Neuronal stem cell (in vitro differentiated cells): ENCODE measurements at regions not wholly inside any gene's neighbourhood (a gene's known extent, or its start where the extent isn't known, plus 50 kb on each side); places are given as distances from the start of the nearest gene placed in this dataset.

Source experiments
- DNase-seq: peaks from one replicate; pipeline ENCODE4 v3.0.0-alpha.2; 2013; ENCODE audit warnings: low spot score
- H2AFZ ChIP-seq: one replicate; pipeline ENCODE4 v1.6.1; 2013; ENCODE audit warnings: mild to moderate bottlenecking, low read length, inconsistent platforms
- H2AK5ac ChIP-seq: 2 replicates; pipeline ENCODE4 v1.6.1; 2013; ENCODE audit warnings: low read depth, mild to moderate bottlenecking, inconsistent platforms, low read length, moderate library complexity, mixed read lengths
- H2BK120ac ChIP-seq: 2 replicates; pipeline ENCODE4 v1.6.1; 2013; ENCODE audit warnings: low read depth, mild to moderate bottlenecking, inconsistent platforms, low read length, moderate library complexity, mixed read lengths
- H2BK12ac ChIP-seq: one replicate; pipeline ENCODE4 v1.6.1; 2013; ENCODE audit warnings: low read length, inconsistent platforms
- H2BK15ac ChIP-seq: 2 replicates; pipeline ENCODE4 v1.6.1; 2013; ENCODE audit warnings: mild to moderate bottlenecking, low read length, inconsistent platforms, mixed read lengths
- H2BK5ac ChIP-seq: one replicate; pipeline ENCODE4 v1.6.1; 2013; ENCODE audit warnings: inconsistent platforms, mild to moderate bottlenecking, low read length, moderate library complexity
- H3K14ac ChIP-seq: one replicate; pipeline ENCODE4 v1.6.1; 2013; ENCODE audit warnings: low read length, inconsistent platforms
- H3K18ac ChIP-seq: 2 replicates; pipeline ENCODE4 v1.6.1; 2013; ENCODE audit warnings: low read length, inconsistent platforms
- H3K23ac ChIP-seq: 2 replicates; pipeline ENCODE4 v1.6.1; 2013; ENCODE audit warnings: low read depth, mild to moderate bottlenecking, mixed read lengths, low read length, inconsistent platforms; ENCODE audit not compliant: poor library complexity
- H3K27ac ChIP-seq: replicated peaks from 3 replicates; pipeline ENCODE4 v1.5.1; 2013; ENCODE audit warnings: low read length, inconsistent platforms
- H3K27me3 ChIP-seq, 3 experiments: 2 replicates each; pipeline ENCODE4 v1.6.1; 2013; ENCODE audit warnings: low read length in 3 of 3, mild to moderate bottlenecking in 2 of 3, inconsistent platforms in 1 of 3, low read depth in 1 of 3, mixed read lengths in 1 of 3, moderate library complexity in 1 of 3; ENCODE audit not compliant: control insufficient read depth in 3 of 3, insufficient read depth in 3 of 3
- H3K36me3 ChIP-seq, 2 donors: replicated peaks in 1 of 2; 2 replicates each; pipeline ENCODE4 v1.6.1; 2013; ENCODE audit warnings: low read length in 2 of 2; ENCODE audit not compliant: control insufficient read depth in 2 of 2, insufficient read depth in 2 of 2
- H3K4ac ChIP-seq: 2 replicates; pipeline ENCODE4 v1.6.1; 2013; ENCODE audit warnings: inconsistent platforms, mild to moderate bottlenecking, low read length, moderate library complexity
- H3K4me1 ChIP-seq, 2 donors: 1 replicate in 1 of 2; 2 replicates in 1 of 2; pipeline ENCODE4 v1.6.1; 2013; ENCODE audit warnings: low read length in 2 of 2, low read depth in 1 of 2; ENCODE audit not compliant: control insufficient read depth in 2 of 2, insufficient read depth in 1 of 2
- H3K4me2 ChIP-seq: one replicate; pipeline ENCODE4 v1.6.1; 2013; ENCODE audit warnings: mild to moderate bottlenecking, low read length, inconsistent platforms; ENCODE audit not compliant: insufficient read depth, poor library complexity, severe bottlenecking
- H3K4me3 ChIP-seq, 2 donors: 2 replicates each; pipeline ENCODE4 v1.5.1; 2013; ENCODE audit warnings: low read length in 2 of 2, mild to moderate bottlenecking in 2 of 2, inconsistent platforms in 1 of 2, moderate library complexity in 1 of 2
- H3K79me1 ChIP-seq: one replicate; pipeline ENCODE4 v1.6.1; 2013; ENCODE audit warnings: low read depth, mild to moderate bottlenecking, inconsistent platforms, low read length, moderate library complexity
- H3K9ac ChIP-seq: one replicate; pipeline ENCODE4 v1.6.1; 2013; ENCODE audit warnings: mild to moderate bottlenecking, low read depth, low read length, inconsistent platforms; ENCODE audit not compliant: poor library complexity
- H3K9me3 ChIP-seq, 2 donors: replicated peaks in 1 of 2; 2 replicates each; pipeline versions ENCODE3 to v1.6.1; 2013; ENCODE audit warnings: low read length in 2 of 2, mild to moderate bottlenecking in 2 of 2, inconsistent platforms in 1 of 2, low read depth in 1 of 2, mixed read lengths in 1 of 2, moderate library complexity in 1 of 2; ENCODE audit not compliant: control insufficient read depth in 2 of 2, insufficient read depth in 1 of 2
- H4K8ac ChIP-seq: one replicate; pipeline ENCODE4 v1.6.1; 2013; ENCODE audit warnings: low read depth, mild to moderate bottlenecking, inconsistent platforms, low read length, moderate library complexity
- H4K91ac ChIP-seq: one replicate; pipeline ENCODE4 v1.6.1; 2013; ENCODE audit warnings: low read length, low read depth, mild to moderate bottlenecking, inconsistent platforms; ENCODE audit not compliant: poor library complexity
- WGBS, 2 donors: extraction: QIAGEN DNeasy Blood & Tissue Kit; methylation state at CpG; one replicate each; pipeline ENCODE4 v1.1.7; 2013; ENCODE audit warnings: missing lambda C conversion rate in 2 of 2, mixed read lengths in 1 of 2; ENCODE audit not compliant: insufficient read length in 2 of 2, insufficient replicate concordance in 1 of 2; ENCODE audit errors: extremely low coverage in 2 of 2; 5-methylcytosine and 5-hydroxymethylcytosine counted together

DNA sequence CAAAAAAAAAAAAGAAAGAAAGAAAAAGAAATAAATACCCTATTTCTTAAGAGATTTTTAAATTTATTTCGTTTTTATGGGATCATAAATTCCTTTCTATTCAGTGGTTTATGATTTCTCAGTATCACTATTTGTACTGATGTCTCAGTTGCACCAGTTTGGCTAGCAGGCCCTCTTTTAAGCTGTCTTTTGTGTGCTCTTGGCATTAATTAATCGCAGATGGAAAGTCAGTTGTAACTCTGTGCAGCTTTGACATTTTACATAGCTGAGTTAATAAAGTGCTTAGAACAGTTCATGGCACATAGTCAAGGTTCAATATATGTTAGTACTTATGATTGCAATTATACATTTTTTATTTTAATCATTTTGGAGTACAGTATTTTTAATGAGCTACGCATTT is 123.7 kb upstream of the NUDT6 start:
- H2AFZ ChIP-seq: no peak overlapping the region
- H3K79me1 ChIP-seq: no peaks in the 10 kb centered on the region
- no peak overlapping the region for H3K23ac ChIP-seq
- no peak overlapping the region for H2AK5ac ChIP-seq
- H3K9me3 ChIP-seq: peaks cover 4 to 57% of the 10 kb centered on the region in 2 donors
- no peak overlapping the region for H3K27ac ChIP-seq
- H3K27me3 ChIP-seq: no peaks in the 10 kb centered on the region
- no peak overlapping the region for H3K4me3 ChIP-seq
- H3K4me1 ChIP-seq: no peaks in the 10 kb centered on the region
- no peak overlapping the region for H2BK5ac ChIP-seq
- no peak overlapping the region for H3K14ac ChIP-seq
- H3K4me2 ChIP-seq: no peak overlapping the region
- H3K9ac ChIP-seq: no peak overlapping the region
- no CpG with 5 or more reads among the region's 3 CpGs for WGBS, 2 donors
- no peak overlapping the region for H3K4ac ChIP-seq
- peaks cover 0 to 9% of the 10 kb centered on the region in 2 donors for H3K36me3 ChIP-seq
- H4K8ac ChIP-seq: no peak overlapping the region
- H2BK12ac ChIP-seq: no peak overlapping the region
- H3K18ac ChIP-seq: no peak overlapping the region
- H4K91ac ChIP-seq: no peak overlapping the region
- H2BK15ac ChIP-seq: no peak overlapping the region
- no peak overlapping the region for H2BK120ac ChIP-seq
- no peak for DNase-seq

DNA sequence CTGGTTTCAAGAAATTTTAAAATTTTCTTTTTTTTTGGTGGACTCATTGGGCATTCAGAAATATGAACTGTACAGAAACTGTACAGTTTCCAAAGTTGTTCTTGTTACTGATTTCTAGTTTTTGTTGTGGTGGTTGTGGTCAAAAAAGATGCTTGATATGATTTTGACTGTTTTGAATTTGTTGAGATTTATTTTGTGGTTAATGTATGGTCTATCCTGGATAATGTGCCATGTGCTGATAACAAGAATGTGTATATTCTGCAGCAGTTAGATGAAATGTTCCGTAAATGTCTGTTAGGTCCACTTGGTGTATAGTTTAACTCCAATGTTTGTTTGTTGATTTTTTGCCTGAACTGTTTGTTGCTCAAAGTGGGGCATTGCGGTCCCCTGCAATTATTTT is 127.6 kb upstream of the NUDT6 start:
- Histone ChIP-seq H2BK5ac (no peak overlapping the region), H2AFZ (no peak overlapping the region), H4K8ac (no peak overlapping the region), H3K9me3 (peaks cover 6 to 39% of the 10 kb centered on the region in 2 donors), H3K79me1 (no peaks in the 10 kb centered on the region), H2BK15ac (no peak overlapping the region), H2AK5ac (no peak overlapping the region), H3K27ac (no peak overlapping the region), H3K27me3 (no peaks in the 10 kb centered on the region), H3K4me1 (no peaks in the 10 kb centered on the region), H4K91ac (no peak overlapping the region), H3K4ac (no peak overlapping the region), H3K4me3 (no peak overlapping the region), H3K36me3 (peaks cover 0 to 11% of the 10 kb centered on the region in 2 donors), H3K23ac (no peak overlapping the region), H3K14ac (no peak overlapping the region), H2BK12ac (no peak overlapping the region), H3K4me2 (no peak overlapping the region), H3K9ac (no peak overlapping the region), H3K18ac (no peak overlapping the region), H2BK120ac (no peak overlapping the region)
- WGBS, 2 donors: no CpG with 5 or more reads among the region's 2 CpGs
- DNase-seq: no peak

DNA sequence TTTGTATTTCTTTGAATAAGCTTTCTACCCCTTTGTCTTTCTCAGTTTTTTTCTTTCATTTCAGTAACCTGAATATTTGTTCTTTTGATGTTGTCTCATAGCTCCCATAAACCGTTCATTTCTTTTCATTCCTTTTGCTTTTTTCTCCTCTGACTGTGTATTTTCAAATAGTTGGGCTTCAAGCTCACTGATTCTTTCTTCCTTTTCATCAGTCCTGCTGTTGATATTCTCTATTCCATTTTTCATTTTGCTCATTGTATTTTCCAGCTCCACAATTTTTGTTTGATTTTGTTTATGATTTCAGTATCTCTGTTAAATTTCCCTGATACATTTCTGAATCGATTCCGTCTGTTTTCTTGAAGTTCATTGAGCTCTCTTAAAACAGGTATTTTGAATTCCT is 129.6 kb upstream of the NUDT6 start:
- Histone ChIP-seq H3K4ac (no peak overlapping the region), H3K4me2 (no peak overlapping the region), H2BK120ac (no peak overlapping the region), H2BK12ac (no peak overlapping the region), H3K79me1 (no peaks in the 10 kb centered on the region), H2BK5ac (no peak overlapping the region), H4K91ac (no peak overlapping the region), H3K18ac (no peak overlapping the region), H2BK15ac (no peak overlapping the region), H3K23ac (no peak overlapping the region), H3K4me3 (no peak overlapping the region), H3K14ac (no peak overlapping the region), H3K4me1 (no peaks in the 10 kb centered on the region), H3K27me3 (no peaks in the 10 kb centered on the region), H3K36me3 (peaks cover 2 to 16% of the 10 kb centered on the region in 2 donors), H2AFZ (no peak overlapping the region), H3K9me3 (peaks cover 4 to 38% of the 10 kb centered on the region in 2 donors), H2AK5ac (no peak overlapping the region), H3K9ac (no peak overlapping the region), H4K8ac (no peak overlapping the region), H3K27ac (no peak overlapping the region)
- no peak for DNase-seq
- WGBS, 2 donors: no CpG with 5 or more reads among the region's 3 CpGs

DNA sequence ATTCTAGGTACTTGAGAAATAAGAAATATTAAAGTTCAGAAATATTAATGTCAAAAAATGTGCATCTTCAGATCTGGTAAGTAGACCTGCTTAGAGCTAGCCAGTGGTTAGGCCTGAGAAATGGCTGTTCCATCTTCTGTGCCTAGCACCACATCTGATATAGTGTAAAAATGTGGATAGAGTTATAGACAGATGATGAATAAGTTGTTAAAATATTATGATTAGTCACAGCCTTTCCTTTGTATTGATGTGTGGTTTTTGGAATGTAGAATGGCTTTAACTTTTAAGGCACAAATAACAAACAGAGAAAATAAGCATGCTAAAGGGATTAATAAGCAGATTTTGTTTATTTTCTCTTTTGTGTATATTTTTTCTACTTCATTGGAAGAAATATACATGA is 133.5 kb upstream of the NUDT6 start:
- no peak overlapping the region for H3K4me3 ChIP-seq
- H3K9ac ChIP-seq: no peak overlapping the region
- no peak overlapping the region for H3K4ac ChIP-seq
- H3K23ac ChIP-seq: no peak overlapping the region
- no peak overlapping the region for H2BK120ac ChIP-seq
- H3K4me2 ChIP-seq: no peak overlapping the region
- no peak overlapping the region for H2AFZ ChIP-seq
- H3K79me1 ChIP-seq: no peaks in the 10 kb centered on the region
- H4K91ac ChIP-seq: no peak overlapping the region
- no peaks in the 10 kb centered on the region for H3K27me3 ChIP-seq
- no peak overlapping the region for H3K27ac ChIP-seq
- H3K9me3 ChIP-seq: peaks cover 4 to 21% of the 10 kb centered on the region in 2 donors
- H3K4me1 ChIP-seq: no peaks in the 10 kb centered on the region
- no peak overlapping the region for H2AK5ac ChIP-seq
- H3K14ac ChIP-seq: no peak overlapping the region
- no peak overlapping the region for H2BK12ac ChIP-seq
- H3K18ac ChIP-seq: no peak overlapping the region
- peaks cover 5 to 33% of the 10 kb centered on the region in 2 donors for H3K36me3 ChIP-seq
- no peak overlapping the region for H4K8ac ChIP-seq
- H2BK15ac ChIP-seq: no peak overlapping the region
- no peak overlapping the region for H2BK5ac ChIP-seq
- DNase-seq: no peak
